ENCODE measurements at regions not wholly inside any gene's neighbourhood (a gene's known extent, or its start where the extent isn't known, plus 50 kb on each side); places are given as distances from the start of the nearest gene placed in this dataset.
"Not testable (repeated sequence)": the region's sequence is repeated elsewhere in the genome, so short reads cannot be mapped to it uniquely, and the experiment has no call there.

DNA sequence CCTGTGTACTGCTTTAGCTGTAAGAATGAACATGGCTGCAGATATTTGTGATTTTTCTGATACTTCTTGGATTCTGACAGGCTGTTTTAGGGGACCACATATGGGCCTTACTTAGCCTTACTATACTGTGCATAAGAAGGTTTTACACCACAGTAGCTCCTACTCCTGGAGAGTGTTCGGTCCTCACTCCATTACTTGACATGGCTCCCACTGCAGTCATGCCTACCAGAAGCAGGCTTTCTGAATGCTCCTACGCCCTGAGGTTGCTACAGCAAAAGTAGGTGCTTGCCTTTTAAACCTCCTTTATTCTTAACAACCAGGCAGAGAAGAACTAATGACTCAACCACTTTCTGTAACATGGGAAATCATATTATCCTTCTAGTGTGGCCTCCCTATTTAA lies 125.2 kb upstream of the MAP2 start:
- Histone ChIP-seq H3K79me1 (ENCODE audit: insufficient read depth, low read depth, low read length, poor library complexity, severe bottlenecking) (no peaks in the 10 kb centered on the region), H3K56ac (ENCODE audit: insufficient read length, low read depth, low read length) (no peak overlapping the region), H3K27me3 (ENCODE audit: insufficient read depth, low read length) (no peaks in the 10 kb centered on the region), H3T11ph (ENCODE audit: low read length) (no peak overlapping the region), H2BK12ac (ENCODE audit: insufficient read length, low read depth, low read length) (no peak overlapping the region), H3K9ac (ENCODE audit: extremely low read depth, insufficient read length, low read length) (no peak overlapping the region), H4K20me1 (ENCODE audit: control insufficient read depth, insufficient read depth, insufficient read length) (no peaks in the 10 kb centered on the region), H3K23me2 (ENCODE audit: insufficient read length, low read depth, low read length, poor library complexity, severe bottlenecking) (no peaks in the 10 kb centered on the region), H2BK20ac (ENCODE audit: low read depth, low read length, poor library complexity, severe bottlenecking) (no peak overlapping the region), H2BK120ac (ENCODE audit: low read depth, low read length, poor library complexity, severe bottlenecking) (no peak overlapping the region), H4K8ac (replicated peaks; ENCODE audit: insufficient read length, low read depth, low read length) (no peak overlapping the region), H3K9me3 (ENCODE audit: control insufficient read depth, low read depth, low read length) (no peaks in the 10 kb centered on the region), H3K79me2 (ENCODE audit: insufficient read depth, low read length) (peaks cover 8% of the 10 kb centered on the region; the same call in 1 of the 2 replicates), H4K5ac (ENCODE audit: insufficient read length, low read depth, low read length) (no peak overlapping the region), H2BK5ac (ENCODE audit: insufficient read length, low read length) (no peak overlapping the region), H3K27ac (ENCODE audit: insufficient read length, low read depth, low read length) (peak overlapping the region; percentile 18), H4K91ac (ENCODE audit: insufficient read length, low read depth, low read length) (no peak overlapping the region), H2BK15ac (ENCODE audit: low read depth, low read length) (no peak overlapping the region), H3K4ac (ENCODE audit: low read depth, low read length) (no peak overlapping the region), H2AK5ac (ENCODE audit: insufficient read length, low read length) (no peak overlapping the region), H3K23ac (ENCODE audit: insufficient read length, low read depth, low read length) (no peak overlapping the region), H3K4me2 (ENCODE audit: insufficient read depth, insufficient read length, low read length) (peak overlapping the region; percentile 11), H3K14ac (ENCODE audit: insufficient read depth, low read length) (no peak overlapping the region), H3K4me1 (ENCODE audit: insufficient read depth, low read length) (no peaks in the 10 kb centered on the region; the same call in 1 of the 2 replicates), H3K18ac (ENCODE audit: insufficient read length, low read depth, low read length) (no peak overlapping the region), H2AFZ (ENCODE audit: low read length) (no peak overlapping the region)
- WGBS (ENCODE audit: extremely low coverage, insufficient read length, low lambda C conversion rate), result no CpG with 5 or more reads among the region's 2 CpGs
- Mint-ChIP-seq H3K4me1 (peaks cover 46 to 72% of the 10 kb centered on the region in 2 experiments), H3K27me3 (ENCODE audit: low read depth) (peaks cover 2% of the 10 kb centered on the region; the same call in 1 of the 2 replicates), H3K9me3 (peaks cover 0 to 21% of the 10 kb centered on the region in 2 experiments; a peak in 4 of 5 replicates), H3K36me3 (ENCODE audit: insufficient read depth in 1 of 3, low read depth in 3 of 3) (peaks cover 32 to 40% (median 40%) of the 10 kb centered on the region in 3 experiments), H3K4me3 (peak overlapping the region; percentile 99 to 100), H3K27ac (peak overlapping the region; percentile 97 to 99 (median 98))
- no peak for TF ChIP-seq CTCF (conservative IDR thresholded peaks at IDR 0.05)
- DNase-seq, result no peak

- H3K23me2 ChIP-seq (ENCODE audit: insufficient read length, low read depth, low read length, poor library complexity, severe bottlenecking); H2BK12ac ChIP-seq (ENCODE audit: insufficient read length, low read depth, low read length); H3K14ac ChIP-seq (ENCODE audit: insufficient read depth, low read length); H4K20me1 ChIP-seq (ENCODE audit: control insufficient read depth, insufficient read depth, insufficient read length); H2BK15ac ChIP-seq (ENCODE audit: low read depth, low read length); H3K9me3 ChIP-seq (ENCODE audit: control insufficient read depth, low read depth, low read length); H3K56ac ChIP-seq (ENCODE audit: insufficient read length, low read depth, low read length); H3K27ac ChIP-seq (ENCODE audit: insufficient read length, low read depth, low read length); H3K4me1 ChIP-seq (ENCODE audit: insufficient read depth, low read length); H3K27me3 Mint-ChIP-seq (ENCODE audit: low read depth); H2AK5ac ChIP-seq (ENCODE audit: insufficient read length, low read length); H3K79me2 ChIP-seq (ENCODE audit: insufficient read depth, low read length); H3K4me2 ChIP-seq (ENCODE audit: insufficient read depth, insufficient read length, low read length); H4K91ac ChIP-seq (ENCODE audit: insufficient read length, low read depth, low read length); H3K79me1 ChIP-seq (ENCODE audit: insufficient read depth, low read depth, low read length, poor library complexity, severe bottlenecking); H2BK5ac ChIP-seq (ENCODE audit: insufficient read length, low read length); H3K27me3 ChIP-seq (ENCODE audit: insufficient read depth, low read length); H3K18ac ChIP-seq (ENCODE audit: insufficient read length, low read depth, low read length); H3K23ac ChIP-seq (ENCODE audit: insufficient read length, low read depth, low read length); H3K9ac ChIP-seq (ENCODE audit: extremely low read depth, insufficient read length, low read length); H2BK20ac ChIP-seq (ENCODE audit: low read depth, low read length, poor library complexity, severe bottlenecking); H2BK120ac ChIP-seq (ENCODE audit: low read depth, low read length, poor library complexity, severe bottlenecking); H3K4ac ChIP-seq (ENCODE audit: low read depth, low read length); H3T11ph ChIP-seq (ENCODE audit: low read length); H2AFZ ChIP-seq (ENCODE audit: low read length); DNase-seq; H4K5ac ChIP-seq (ENCODE audit: insufficient read length, low read depth, low read length); H4K8ac ChIP-seq (replicated peaks; ENCODE audit: insufficient read length, low read depth, low read length): not testable (repeated sequence)
- peaks cover 41 to 48% (median 47%) of the 10 kb centered on the region in 3 experiments for H3K36me3 Mint-ChIP-seq (ENCODE audit: insufficient read depth in 1 of 3, low read depth in 3 of 3)
- WGBS (ENCODE audit: extremely low coverage, insufficient read length, low lambda C conversion rate), result no CpG with 5 or more reads among the region's 11 CpGs
- peak overlapping the region; percentile 97 to 99 (median 98) for H3K27ac Mint-ChIP-seq
- peaks cover 0 to 21% of the 10 kb centered on the region in 2 experiments; a peak in 4 of 5 replicates for H3K9me3 Mint-ChIP-seq
- peak overlapping the region; percentile 99 to 100 for H3K4me3 Mint-ChIP-seq
- peaks cover 51 to 78% of the 10 kb centered on the region in 2 experiments for H3K4me1 Mint-ChIP-seq
Measured at GRCh38 chr2:209299478-209299877, 124.4 kb upstream of the MAP2 start.

All from H9 (cell line).